Tibial nerve (tissue), 4 donors: ENCODE measurements at regions not wholly inside any gene's neighbourhood (a gene's known extent, or its start where the extent isn't known, plus 50 kb on each side); places are given as distances from the start of the nearest gene placed in this dataset.

ENCODE experiments used
- DNase-seq, 2 donors: peaks; one replicate each; pipeline ENCODE4 v3.0.0-alpha.2; 2019; ENCODE audit warnings: low spot score in 2 of 2
- H3K27ac ChIP-seq, 4 donors: fragments of 200-600 bp; sonication (generic) in 3 of 4; one replicate each; pipeline ENCODE4 v1.5.1; 2017 to 2019; ENCODE audit warnings: mild to moderate bottlenecking in 1 of 4
- H3K27me3 ChIP-seq, 2 donors: fragments of 200-600 bp; sonication (generic) in 1 of 2; one replicate each; pipeline versions ENCODE4 v1.5.1 to v1.6.0; 2017 to 2019
- H3K36me3 ChIP-seq, 3 donors: fragments of 200-600 bp; sonication (generic); one replicate each; pipeline ENCODE4 v1.5.1; 2018 to 2019
- H3K4me1 ChIP-seq, 4 donors: fragments of 200-600 bp; sonication (generic) in 3 of 4; one replicate each; pipeline ENCODE4 v1.5.1; 2017 to 2019
- H3K4me3 ChIP-seq, 4 donors: fragments of 200-600 bp; sonication (generic) in 3 of 4; one replicate each; pipeline ENCODE4 v1.5.1; 2017 to 2019; ENCODE audit warnings: mild to moderate bottlenecking in 1 of 4, moderate library complexity in 1 of 4
- H3K9me3 ChIP-seq, 4 donors: fragments of 200-600 bp; sonication (generic) in 3 of 4; one replicate each; pipeline ENCODE4 v1.5.1; 2017 to 2019
- EP300 ChIP-seq, 2 donors: sonication (generic); formaldehyde crosslinking; IDR thresholded peaks; one replicate each; pipeline ENCODE4 v1.6.1; 2017; ENCODE audit warnings: antibody characterized with exemption in 2 of 2, mild to moderate bottlenecking in 1 of 2
- POLR2A ChIP-seq, 2 donors: fragments of 450-650 bp; IDR thresholded peaks; one replicate each; pipeline ENCODE4 v1.6.1; 2017; ENCODE audit warnings: antibody characterized with exemption in 2 of 2, mild to moderate bottlenecking in 2 of 2, moderate library complexity in 2 of 2
- WGBS, 2 donors: methylation state at CpG; one replicate each; pipeline ENCODE4 v1.1.5; 2018; 5-methylcytosine and 5-hydroxymethylcytosine counted together
- TF ChIP-seq, protein P1 (sequence below), 5 experiments: fragments of 200-600 bp in 3 of 5; fragments of 450-650 bp in 2 of 5; sonication (generic) in 3 of 5; IDR thresholded peaks; one replicate each; pipeline ENCODE4 v1.5.1; 2016 to 2019; ENCODE audit warnings: antibody characterized with exemption in 5 of 5, mild to moderate bottlenecking in 3 of 5, moderate library complexity in 2 of 5

DNA sequence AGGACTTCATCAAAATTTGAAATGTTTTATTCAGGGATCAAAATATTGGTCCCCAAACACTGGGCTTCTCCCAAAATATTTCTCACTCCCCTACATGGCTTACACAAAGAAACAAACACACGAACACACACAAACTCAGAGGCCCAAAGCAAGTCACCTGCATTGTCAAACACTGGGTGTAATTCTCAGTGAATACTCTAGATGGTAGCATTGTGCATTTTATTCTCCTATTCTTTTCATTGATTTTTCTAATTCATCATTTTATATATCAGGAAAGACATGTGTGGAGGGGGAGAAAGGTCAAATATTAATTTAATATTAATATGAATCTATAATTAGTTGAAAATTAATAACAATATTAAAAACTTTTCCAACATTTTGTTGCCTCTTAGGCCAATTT is 72.3 kb upstream of the TNMD start:
- H3K4me1 ChIP-seq, result no peaks in the 10 kb centered on the region
- WGBS, 2 donors, result 21 to 35% methylated on average over 1 of the region's 1 CpG
- no peaks in the 10 kb centered on the region for H3K27me3 ChIP-seq
- H3K9me3 ChIP-seq, result no peaks in the 10 kb centered on the region
- H3K4me3 ChIP-seq, result no peak overlapping the region
- no peaks in the 10 kb centered on the region for H3K36me3 ChIP-seq
- no peak for DNase-seq
- H3K27ac ChIP-seq, result no peak overlapping the region
- no peak for TF ChIP-seq EP300 (IDR thresholded peaks at IDR 0.05)
- no peak for TF ChIP-seq POLR2A (IDR thresholded peaks at IDR 0.05)
- TF ChIP-seq, protein P1, sequence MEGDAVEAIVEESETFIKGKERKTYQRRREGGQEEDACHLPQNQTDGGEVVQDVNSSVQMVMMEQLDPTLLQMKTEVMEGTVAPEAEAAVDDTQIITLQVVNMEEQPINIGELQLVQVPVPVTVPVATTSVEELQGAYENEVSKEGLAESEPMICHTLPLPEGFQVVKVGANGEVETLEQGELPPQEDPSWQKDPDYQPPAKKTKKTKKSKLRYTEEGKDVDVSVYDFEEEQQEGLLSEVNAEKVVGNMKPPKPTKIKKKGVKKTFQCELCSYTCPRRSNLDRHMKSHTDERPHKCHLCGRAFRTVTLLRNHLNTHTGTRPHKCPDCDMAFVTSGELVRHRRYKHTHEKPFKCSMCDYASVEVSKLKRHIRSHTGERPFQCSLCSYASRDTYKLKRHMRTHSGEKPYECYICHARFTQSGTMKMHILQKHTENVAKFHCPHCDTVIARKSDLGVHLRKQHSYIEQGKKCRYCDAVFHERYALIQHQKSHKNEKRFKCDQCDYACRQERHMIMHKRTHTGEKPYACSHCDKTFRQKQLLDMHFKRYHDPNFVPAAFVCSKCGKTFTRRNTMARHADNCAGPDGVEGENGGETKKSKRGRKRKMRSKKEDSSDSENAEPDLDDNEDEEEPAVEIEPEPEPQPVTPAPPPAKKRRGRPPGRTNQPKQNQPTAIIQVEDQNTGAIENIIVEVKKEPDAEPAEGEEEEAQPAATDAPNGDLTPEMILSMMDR (IDR thresholded peaks at IDR 0.05), result peak; percentile 42 to 75 (median 53)

DNA sequence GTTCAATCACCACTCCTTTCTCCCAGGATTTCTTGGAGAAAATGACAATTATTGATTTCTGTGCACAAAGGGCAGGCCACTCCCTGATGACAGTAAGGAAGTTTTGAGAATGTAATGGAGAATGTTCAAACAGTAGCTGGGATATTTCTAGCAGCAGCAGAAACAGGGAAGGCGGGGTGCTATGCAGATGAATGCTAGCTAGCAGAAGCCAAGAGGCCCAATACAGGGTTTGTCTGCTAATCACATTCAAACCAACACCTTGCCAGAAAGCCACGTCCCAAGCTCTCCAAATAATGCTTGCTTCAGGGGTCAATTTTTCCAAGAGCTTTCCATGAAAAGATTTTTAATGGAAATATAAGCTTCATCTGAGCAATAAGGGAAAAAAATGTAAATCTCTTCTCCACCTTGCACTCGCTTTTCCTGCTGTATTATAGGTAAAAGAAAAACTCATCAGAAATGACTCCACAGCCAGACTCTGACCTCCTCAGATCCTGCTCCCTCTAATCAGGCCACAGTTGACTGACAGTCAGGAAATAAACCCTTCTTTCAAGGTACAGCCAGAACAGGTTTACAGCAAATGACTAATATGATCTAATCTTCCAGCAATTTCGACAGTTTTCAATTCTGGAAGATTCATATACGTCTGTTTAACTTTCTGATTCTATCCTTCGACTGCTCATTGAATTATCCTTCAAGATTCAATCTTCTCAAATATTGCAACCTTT is 84.7 kb upstream of the PCDH19 start:
- 66 to 84% methylated on average over 6 of the region's 6 CpGs for WGBS, 2 donors
- peaks cover 0 to 11% (median 0%) of the 10 kb centered on the region in 4 donors for H3K9me3 ChIP-seq
- no peak for DNase-seq
- H3K36me3 ChIP-seq, result no peaks in the 10 kb centered on the region
- no peak overlapping the region for H3K27ac ChIP-seq
- H3K27me3 ChIP-seq, result no peaks in the 10 kb centered on the region
- H3K4me1 ChIP-seq, result no peaks in the 10 kb centered on the region
- H3K4me3 ChIP-seq, result no peak overlapping the region
- TF ChIP-seq POLR2A (IDR thresholded peaks at IDR 0.05) (no peak), EP300 (IDR thresholded peaks at IDR 0.05) (no peak)
- TF ChIP-seq, protein P1 (IDR thresholded peaks at IDR 0.05), result no peak

DNA sequence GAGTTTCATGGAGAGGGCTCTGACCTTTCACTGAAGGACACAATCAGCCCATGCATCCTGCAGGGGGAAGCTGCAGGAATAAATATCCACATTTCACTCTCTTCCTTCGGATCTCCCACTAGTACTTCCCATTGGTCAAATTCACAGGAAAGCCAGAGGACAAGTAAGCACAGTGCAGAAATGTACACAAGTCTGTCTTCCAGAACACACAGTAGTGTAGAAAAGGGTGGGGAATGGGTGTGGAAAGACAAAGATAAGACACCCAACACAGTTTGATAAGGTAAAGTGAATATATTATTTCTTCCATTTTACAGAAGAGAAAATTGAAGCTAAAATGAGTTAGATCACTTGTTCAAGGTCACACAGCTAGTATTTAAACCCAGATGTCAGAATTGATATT is 81.1 kb upstream of the PCDH19 start:
- H3K9me3 ChIP-seq, result no peaks in the 10 kb centered on the region
- 71 to 77% methylated on average over 1 of the region's 1 CpG for WGBS, 2 donors
- H3K4me1 ChIP-seq, result no peaks in the 10 kb centered on the region
- H3K27ac ChIP-seq, result no peak overlapping the region
- TF ChIP-seq, protein P1 (IDR thresholded peaks at IDR 0.05), result no peak
- no peak for TF ChIP-seq EP300 (IDR thresholded peaks at IDR 0.05)
- no peak for TF ChIP-seq POLR2A (IDR thresholded peaks at IDR 0.05)
- no peak for DNase-seq
- no peak overlapping the region for H3K4me3 ChIP-seq
- H3K27me3 ChIP-seq, result no peaks in the 10 kb centered on the region
- H3K36me3 ChIP-seq, result no peaks in the 10 kb centered on the region

DNA sequence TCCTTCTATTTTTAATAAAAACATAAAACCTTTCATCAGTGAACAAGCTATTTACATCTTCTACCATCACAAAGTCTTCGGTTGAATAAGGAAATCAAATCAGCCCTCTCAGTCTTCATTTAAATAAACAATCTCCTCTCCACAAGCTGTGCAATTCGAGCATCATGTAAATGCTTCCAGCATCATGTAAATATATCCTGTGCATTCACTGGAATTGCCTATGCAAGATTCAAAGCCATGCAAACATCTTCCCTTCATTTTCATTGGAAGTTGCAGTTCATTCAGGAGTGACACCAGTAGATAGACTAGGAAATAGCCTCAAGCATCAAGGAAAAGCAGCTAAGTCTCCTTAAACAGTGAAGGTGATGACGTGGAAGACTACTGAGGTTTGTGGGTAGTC is 77.7 kb upstream of the PCDH19 start:
- Histone ChIP-seq H3K27ac (no peak overlapping the region), H3K27me3 (peaks cover 0 to 10% of the 10 kb centered on the region in 2 donors), H3K4me1 (no peaks in the 10 kb centered on the region), H3K9me3 (no peaks in the 10 kb centered on the region), H3K4me3 (no peak overlapping the region), H3K36me3 (no peaks in the 10 kb centered on the region)
- DNase-seq, result no peak
- WGBS, 2 donors, result 71 to 74% methylated on average over 3 of the region's 3 CpGs
- TF ChIP-seq POLR2A (IDR thresholded peaks at IDR 0.05) (no peak), EP300 (IDR thresholded peaks at IDR 0.05) (no peak)
- TF ChIP-seq, protein P1 (IDR thresholded peaks at IDR 0.05), result no peak

DNA sequence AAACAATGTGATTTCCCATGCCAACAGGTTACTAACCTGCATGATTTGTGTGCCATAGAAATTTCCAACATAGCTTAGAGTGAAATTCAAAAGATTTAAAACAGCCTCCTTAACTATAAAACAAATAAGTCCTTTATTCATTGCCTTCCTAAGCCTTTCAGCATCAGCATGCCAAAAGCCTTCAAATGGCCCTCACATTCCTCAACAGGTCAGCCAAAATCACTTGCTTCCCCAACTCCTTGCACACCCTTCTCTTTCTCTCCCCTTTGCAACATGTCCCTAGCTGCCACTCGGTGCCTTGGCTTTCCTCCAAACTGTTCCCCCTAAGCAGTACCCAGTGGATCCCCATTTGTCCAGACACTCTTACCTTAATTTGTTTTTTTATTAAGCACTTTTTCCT is 74.9 kb upstream of the PCDH19 start:
- H3K4me1 ChIP-seq, result no peaks in the 10 kb centered on the region
- WGBS, 2 donors, result 53 to 56% methylated on average over 1 of the region's 1 CpG

More for the DNA sequence above, 74.9 kb upstream of the PCDH19 start:
- Histone ChIP-seq H3K27ac (no peak overlapping the region), H3K36me3 (no peaks in the 10 kb centered on the region), H3K4me3 (no peak overlapping the region), H3K9me3 (no peaks in the 10 kb centered on the region), H3K27me3 (peaks cover 0 to 23% of the 10 kb centered on the region in 2 donors)
- TF ChIP-seq, protein P1 (IDR thresholded peaks at IDR 0.05), result no peak
- no peak for TF ChIP-seq POLR2A (IDR thresholded peaks at IDR 0.05)
- TF ChIP-seq EP300 (IDR thresholded peaks at IDR 0.05), result no peak
- no peak for DNase-seq
